SK-N-SH treated with all-trans-retinoic acid at 6 μM for 48 hours (cell line): ENCODE measurements at regions not wholly inside any gene's neighbourhood (a gene's known extent, or its start where the extent isn't known, plus 50 kb on each side); places are given as distances from the start of the nearest gene placed in this dataset.

ENCODE experiments used
- ATAC-seq: fragments of 200-7000 bp; cut with Tn5 transposase; 3 replicates; pipeline ENCODE4 v1.9.1; 2020; ENCODE audit warnings: mild to moderate bottlenecking, moderate library complexity
- ARNTL ChIP-seq: fragments of 450-650 bp; formaldehyde crosslinking; IDR thresholded peaks from 2 replicates; pipeline ENCODE4 v1.5.0; 2020; ENCODE audit warnings: low read depth, mild to moderate bottlenecking, moderate library complexity, borderline replicate concordance
- BACH2 ChIP-seq: fragments of 250-450 bp; sonication (Bioruptor Pico); IDR thresholded peaks from 2 replicates; pipeline ENCODE4 v1.9.0; 2021; ENCODE audit warnings: mild to moderate bottlenecking, borderline replicate concordance
- CSDC2 ChIP-seq: fragments of 250-450 bp; sonication (Bioruptor Pico); IDR thresholded peaks from 2 replicates; pipeline ENCODE4 v1.5.0; 2020; ENCODE audit warnings: mild to moderate bottlenecking, moderate library complexity
- CSRNP3 ChIP-seq: fragments of 250-450 bp; sonication (Bioruptor Pico); IDR thresholded peaks from 2 replicates; pipeline ENCODE4 v1.5.1; 2021; ENCODE audit warnings: mild to moderate bottlenecking, moderate library complexity
- ESRRG ChIP-seq: fragments of 250-450 bp; sonication (Bioruptor Pico); IDR thresholded peaks from 2 replicates; pipeline ENCODE4 v1.6.1; 2021; ENCODE audit warnings: mild to moderate bottlenecking
- GLIS3 ChIP-seq: fragments of 250-450 bp; sonication (Bioruptor Pico); IDR thresholded peaks from 2 replicates; pipeline ENCODE4 v1.5.0; 2020; ENCODE audit warnings: mild to moderate bottlenecking, moderate library complexity
- ISL1 ChIP-seq: fragments of 250-450 bp; sonication (Bioruptor Pico); IDR thresholded peaks from 2 replicates; pipeline ENCODE4 v2.1.2; 2022; ENCODE audit warnings: mild to moderate bottlenecking, moderate library complexity
- OSR1 ChIP-seq: fragments of 250-450 bp; sonication (Bioruptor Pico); IDR thresholded peaks from 2 replicates; pipeline ENCODE4 v1.8.0; 2022; ENCODE audit warnings: moderate library complexity, mild to moderate bottlenecking, inconsistent platforms
- PATZ1 ChIP-seq: fragments of 250-450 bp; sonication (Bioruptor Pico); IDR thresholded peaks from 2 replicates; pipeline ENCODE4 v1.8.0; 2020; ENCODE audit warnings: mild to moderate bottlenecking, moderate library complexity, borderline replicate concordance
- POU6F1 ChIP-seq: fragments of 250-450 bp; sonication (Bioruptor Pico); IDR thresholded peaks from 2 replicates; pipeline ENCODE4 v1.8.0; 2021; ENCODE audit warnings: low read depth, mild to moderate bottlenecking, moderate library complexity, borderline replicate concordance
- PPARA ChIP-seq: fragments of 250-450 bp; sonication (Bioruptor Pico); IDR thresholded peaks from 2 replicates; pipeline ENCODE4 v1.5.0; 2020; ENCODE audit warnings: mild to moderate bottlenecking, borderline replicate concordance
- RARB ChIP-seq: fragments of 250-450 bp; sonication (Bioruptor Pico); IDR thresholded peaks from 2 replicates; pipeline ENCODE4 v1.8.0; 2021; ENCODE audit warnings: mild to moderate bottlenecking, moderate library complexity
- TCF4 ChIP-seq: fragments of 250-450 bp; sonication (Bioruptor Pico); IDR thresholded peaks from 2 replicates; pipeline ENCODE4 v1.8.0; 2021; ENCODE audit warnings: mild to moderate bottlenecking, moderate library complexity, borderline replicate concordance
- TOX ChIP-seq: fragments of 250-450 bp; sonication (Bioruptor Pico); IDR thresholded peaks from 2 replicates; pipeline ENCODE4 v1.8.0; 2021; ENCODE audit warnings: mild to moderate bottlenecking, moderate library complexity, borderline replicate concordance
- TSHZ2 ChIP-seq: fragments of 250-450 bp; sonication (Bioruptor Pico); IDR thresholded peaks from 2 replicates; pipeline ENCODE4 v1.5.0; 2020; ENCODE audit warnings: mild to moderate bottlenecking, moderate library complexity
- ZC3H10 ChIP-seq: fragments of 250-450 bp; sonication (Bioruptor Pico); IDR thresholded peaks from 2 replicates; pipeline ENCODE4 v1.5.1; 2021; ENCODE audit warnings: mild to moderate bottlenecking, moderate library complexity
- ZFP3 ChIP-seq: fragments of 250-450 bp; sonication (Bioruptor Pico); IDR thresholded peaks from 2 replicates; pipeline ENCODE4 v1.5.0; 2020; ENCODE audit warnings: mild to moderate bottlenecking, moderate library complexity
- ZFP30 ChIP-seq: fragments of 450-650 bp; formaldehyde crosslinking; IDR thresholded peaks from 2 replicates; pipeline ENCODE4 v1.5.0; 2022; ENCODE audit warnings: mild to moderate bottlenecking, moderate library complexity
- ZNF565 ChIP-seq: fragments of 450-650 bp; formaldehyde crosslinking; conservative IDR thresholded peaks from 2 replicates; pipeline ENCODE4 v1.5.0; 2020; ENCODE audit warnings: low read depth, mild to moderate bottlenecking, moderate library complexity
- ZNF70 ChIP-seq: fragments of 450-650 bp; formaldehyde crosslinking; IDR thresholded peaks from 2 replicates; pipeline ENCODE4 v1.5.0; 2020; ENCODE audit warnings: mild to moderate bottlenecking, moderate library complexity
- ZNF8 ChIP-seq: fragments of 450-650 bp; formaldehyde crosslinking; IDR thresholded peaks from 2 replicates; pipeline ENCODE4 v1.5.0; 2020; ENCODE audit warnings: mild to moderate bottlenecking, moderate library complexity
- TF ChIP-seq, protein P1 (sequence below): fragments of 250-450 bp; sonication (Bioruptor Pico); IDR thresholded peaks from 2 replicates; pipeline ENCODE4 v1.5.1; 2020; ENCODE audit warnings: low read depth, mild to moderate bottlenecking, moderate library complexity

DNA sequence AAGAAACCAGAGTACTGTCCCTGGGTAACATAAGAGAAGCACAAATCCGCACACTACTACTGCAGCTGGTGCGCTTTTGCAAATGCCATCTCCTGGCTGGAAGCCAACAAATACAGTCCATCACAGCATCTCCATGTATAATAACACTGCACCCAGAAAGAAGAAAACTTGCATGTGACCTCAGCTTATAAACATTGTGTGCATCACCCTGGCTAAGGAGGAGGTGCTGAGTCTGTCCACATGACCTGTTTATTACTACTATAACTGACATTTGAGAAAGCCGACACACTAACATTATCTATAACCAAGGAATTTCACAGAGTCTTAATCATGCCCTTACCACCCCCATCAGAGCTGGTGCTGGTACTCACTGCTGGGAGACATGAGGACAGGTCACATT is 516.8 kb downstream of the CFAP47 start:
- TF ChIP-seq CSDC2 (no peak), ZNF8 (CRISPR knock-in tag) (no peak), TCF4 (CRISPR knock-in tag) (no peak), ZFP3 (CRISPR knock-in tag) (no peak), ZNF565 (CRISPR knock-in tag) (no peak), ARNTL (CRISPR knock-in tag) (no peak), RARB (CRISPR knock-in tag) (no peak), ZFP30 (CRISPR knock-in tag) (no peak), ESRRG (CRISPR knock-in tag) (no peak), TOX (no peak), ZC3H10 (CRISPR knock-in tag) (no peak), POU6F1 (no peak), CSRNP3 (CRISPR knock-in tag) (no peak), BACH2 (CRISPR knock-in tag) (no peak), ZNF70 (CRISPR knock-in tag) (no peak), ISL1 (CRISPR knock-in tag) (no peak), GLIS3 (CRISPR knock-in tag) (no peak), PATZ1 (CRISPR knock-in tag) (no peak)
- TF ChIP-seq, protein P1, sequence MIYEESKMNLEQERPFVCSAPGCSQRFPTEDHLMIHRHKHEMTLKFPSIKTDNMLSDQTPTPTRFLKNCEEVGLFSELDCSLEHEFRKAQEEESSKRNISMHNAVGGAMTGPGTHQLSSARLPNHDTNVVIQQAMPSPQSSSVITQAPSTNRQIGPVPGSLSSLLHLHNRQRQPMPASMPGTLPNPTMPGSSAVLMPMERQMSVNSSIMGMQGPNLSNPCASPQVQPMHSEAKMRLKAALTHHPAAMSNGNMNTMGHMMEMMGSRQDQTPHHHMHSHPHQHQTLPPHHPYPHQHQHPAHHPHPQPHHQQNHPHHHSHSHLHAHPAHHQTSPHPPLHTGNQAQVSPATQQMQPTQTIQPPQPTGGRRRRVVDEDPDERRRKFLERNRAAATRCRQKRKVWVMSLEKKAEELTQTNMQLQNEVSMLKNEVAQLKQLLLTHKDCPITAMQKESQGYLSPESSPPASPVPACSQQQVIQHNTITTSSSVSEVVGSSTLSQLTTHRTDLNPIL (CRISPR knock-in tag): no peak
- ATAC-seq: no peak

GRCh38 chrX:36443007-36443406 is 523.5 kb downstream of the CFAP47 start:
- ATAC-seq: no peak

DNA sequence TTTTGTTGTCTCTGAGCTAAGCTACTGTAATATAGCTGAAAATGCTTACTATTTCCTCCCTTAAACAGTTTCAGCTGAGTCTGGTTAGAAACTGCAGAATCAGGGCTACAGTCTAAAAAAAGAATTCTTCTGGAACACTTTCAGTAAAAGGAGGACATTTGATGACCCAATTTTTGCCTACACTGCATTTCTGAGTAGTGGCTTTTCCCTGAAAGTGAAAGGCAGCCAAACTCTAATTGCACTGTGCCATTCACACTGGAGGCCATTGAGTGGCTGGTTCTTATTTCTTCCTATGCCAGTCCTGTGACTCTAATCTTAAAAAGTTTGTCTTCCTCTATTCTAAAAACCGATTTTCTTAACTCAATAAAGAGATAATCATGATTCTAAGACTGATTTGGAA is 526.0 kb downstream of the CFAP47 start:
- TF ChIP-seq OSR1 (CRISPR knock-in tag) (no peak), TSHZ2 (CRISPR knock-in tag) (no peak), ZFP30 (CRISPR knock-in tag) (no peak), PPARA (no peak), TCF4 (CRISPR knock-in tag) (no peak), ZNF70 (CRISPR knock-in tag) (no peak), CSRNP3 (CRISPR knock-in tag) (no peak), ZNF8 (CRISPR knock-in tag) (no peak), BACH2 (CRISPR knock-in tag) (no peak), RARB (CRISPR knock-in tag) (no peak), GLIS3 (CRISPR knock-in tag) (no peak), ISL1 (CRISPR knock-in tag) (no peak)
- TF ChIP-seq, protein P1 (CRISPR knock-in tag): no peak
- TF ChIP-seq, all 23 proteins: peak for 0
- no peak for ATAC-seq

More at GRCh38 chrX:36443007-36443406, 523.5 kb downstream of the CFAP47 start:
- no peak for TF ChIP-seq BACH2 (CRISPR knock-in tag)
- TF ChIP-seq, protein P1 (CRISPR knock-in tag): no peak
